NCI-H1436 (cell line): ENCODE measurements at regions not wholly inside any gene's neighbourhood (a gene's known extent, or its start where the extent isn't known, plus 50 kb on each side); places are given as distances from the start of the nearest gene placed in this dataset.
"Not testable (repeated sequence)": the region's sequence is repeated elsewhere in the genome, so short reads cannot be mapped to it uniquely, and the experiment has no call there.

Experiments
- DNase-seq: peaks from one replicate; lab custom pipeline; 2025; lab: John Stamatoyannopoulos, UW

- no peak for DNase-seq
Observed at GRCh38 chr3:84245789-84246188, 713.0 kb upstream of the CADM2 start.

- no peak for DNase-seq
Observed at GRCh38 chr3:84260596-84260995, 698.2 kb upstream of the CADM2 start.

GRCh38 chr3:84265768-84266167 is 693.0 kb upstream of the CADM2 start:
- DNase-seq, result no peak

GRCh38 chr3:84275532-84275931 is 683.3 kb upstream of the CADM2 start:
- no peak for DNase-seq

- no peak for DNase-seq
Observed at GRCh38 chr3:84277562-84278224, 681.1 kb upstream of the CADM2 start.

GRCh38 chr3:84292128-84292527 is 666.7 kb upstream of the CADM2 start:
- no peak for DNase-seq

- DNase-seq, result no peak
Observed at GRCh38 chr3:84299329-84299728, 659.5 kb upstream of the CADM2 start.

GRCh38 chr3:84304214-84304613 is 654.6 kb upstream of the CADM2 start:
- no peak for DNase-seq

GRCh38 chr3:84307339-84307738 is 651.5 kb upstream of the CADM2 start:
- no peak for DNase-seq

- DNase-seq, result no peak
Observed at GRCh38 chr3:84308379-84308778, 650.4 kb upstream of the CADM2 start.

- DNase-seq, result no peak
Observed at GRCh38 chr3:84318273-84318809, 640.4 kb upstream of the CADM2 start.

- DNase-seq, result not testable (repeated sequence)
Observed at GRCh38 chr3:84365563-84366278, 593.1 kb upstream of the CADM2 start.
